ENCODE measurements at regions not wholly inside any gene's neighbourhood (a gene's known extent, or its start where the extent isn't known, plus 50 kb on each side); places are given as distances from the start of the nearest gene placed in this dataset.

GRCh38 chr9:87342743-87343142, 154.9 kb upstream of the DAPK1 start:
- TF ChIP-seq CTCF (IDR thresholded peaks at IDR 0.05), result no peak
- TF ChIP-seq POLR2A (IDR thresholded peaks at IDR 0.05), result no peak

Measured in suprapubic skin (tissue), 3 donors.